Transverse colon (tissue), 4 donors: ENCODE measurements at regions not wholly inside any gene's neighbourhood (a gene's known extent, or its start where the extent isn't known, plus 50 kb on each side); places are given as distances from the start of the nearest gene placed in this dataset.

Experiments used
- DNase-seq: peaks from one replicate; pipeline ENCODE4 v3.0.0-alpha.2; 2019
- H3K27ac ChIP-seq, 4 donors: fragments of 200-600 bp; sonication (generic); 2 replicates each; pipeline ENCODE4 v1.5.1; 2016 to 2018; ENCODE audit warnings: inconsistent platforms in 4 of 4
- H3K27me3 ChIP-seq: fragments of 200-600 bp; sonication (generic); 2 replicates; pipeline ENCODE4 v1.5.1; 2017; ENCODE audit warnings: inconsistent platforms
- H3K36me3 ChIP-seq, 4 donors: fragments of 200-600 bp; sonication (generic); 2 replicates each; pipeline ENCODE4 v1.5.1; 2017 to 2019; ENCODE audit warnings: inconsistent platforms in 4 of 4
- H3K4me1 ChIP-seq, 4 donors: fragments of 200-600 bp; sonication (generic); 2 replicates each; pipeline ENCODE4 v1.5.1; 2017 to 2020; ENCODE audit warnings: inconsistent platforms in 4 of 4
- H3K4me3 ChIP-seq, 4 donors: fragments of 200-600 bp; sonication (generic); 1 replicate in 1 of 4; 2 replicates in 3 of 4; pipeline versions ENCODE4 v1.5.1 to v1.6.1; 2017 to 2019; ENCODE audit warnings: inconsistent platforms in 4 of 4
- H3K9me3 ChIP-seq, 2 donors: fragments of 200-600 bp; sonication (generic); 2 replicates each; pipeline ENCODE4 v1.5.1; 2017 to 2019; ENCODE audit warnings: inconsistent platforms in 2 of 2
- EP300 ChIP-seq: sonication (generic); formaldehyde crosslinking; IDR thresholded peaks from one replicate; pipeline ENCODE4 v1.6.1; 2017; ENCODE audit warnings: antibody characterized with exemption, low read depth
- POLR2A ChIP-seq: fragments of 450-650 bp; IDR thresholded peaks from one replicate; pipeline ENCODE4 v1.6.1; 2016; ENCODE audit warnings: antibody characterized with exemption, mild to moderate bottlenecking, moderate library complexity
- POLR2AphosphoS5 ChIP-seq, 3 donors: sonication (generic); formaldehyde crosslinking; IDR thresholded peaks; one replicate each; pipeline ENCODE4 v1.6.1; 2016; ENCODE audit warnings: antibody characterized with exemption in 3 of 3
- WGBS, 2 donors: methylation state at CpG; one replicate each; pipeline ENCODE4 v1.1.5; 2018; ENCODE audit warnings: low coverage in 1 of 2; 5-methylcytosine and 5-hydroxymethylcytosine counted together
- in situ Hi-C, 4 donors: fragments of 200-750 bp; cut with MboI; loops; one replicate each; pipeline versions ENCODE4 v1.15.0 to v1.15.1; 2017; ENCODE audit warnings: low sequenced_read_pairs in 3 of 4, low pct_ligation_motif_present in 1 of 4, low pct_unique_long_range_greater_than_20kb in 1 of 4
- intact Hi-C: fragments of 100-400 bp; cut with DNase I; formaldehyde crosslinking; loops from one replicate; pipeline ENCODE4 v1.15.1; 2023; ENCODE audit warnings: low total_unique reads
- TF ChIP-seq, protein P1 (sequence below), 5 experiments: fragments of 200-600 bp in 3 of 5; fragments of 450-650 bp in 2 of 5; sonication (generic) in 3 of 5; IDR thresholded peaks; 1 replicate in 2 of 5; 2 replicates in 3 of 5; pipeline ENCODE4 v1.5.1; 2016 to 2017; ENCODE audit warnings: antibody characterized with exemption in 5 of 5, inconsistent platforms in 3 of 5, mild to moderate bottlenecking in 2 of 5, moderate library complexity in 1 of 5

DNA sequence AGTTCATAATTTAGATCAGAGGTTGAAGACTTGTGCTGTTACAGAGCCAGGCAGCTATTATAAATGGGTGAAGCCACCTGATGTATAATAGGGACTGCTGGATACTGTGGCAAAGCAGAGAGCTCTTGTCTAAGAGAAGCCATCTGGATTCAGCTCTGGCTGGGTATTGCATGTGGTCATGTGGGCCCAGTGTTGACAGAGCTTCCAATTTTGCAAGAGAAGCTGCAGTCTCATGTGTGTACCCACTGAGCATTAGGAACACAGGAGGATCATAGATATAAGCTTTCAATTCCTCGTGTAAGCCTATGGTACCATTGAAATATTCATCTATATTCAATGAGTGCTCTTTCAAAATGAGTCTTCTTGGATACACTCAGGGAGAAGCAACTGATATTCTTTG lies 303.9 kb upstream of the SLCO3A1 start:
- H3K27me3 ChIP-seq = no peaks in the 10 kb centered on the region
- DNase-seq = no peak
- no peaks in the 10 kb centered on the region for H3K4me1 ChIP-seq
- H3K4me3 ChIP-seq = no peak overlapping the region
- H3K36me3 ChIP-seq = no peaks in the 10 kb centered on the region
- in situ Hi-C loops (no loop called here), intact Hi-C loops (no loop called here)
- H3K27ac ChIP-seq = no peak overlapping the region
- H3K9me3 ChIP-seq = no peaks in the 10 kb centered on the region
- no peak for TF ChIP-seq EP300
- no peak for TF ChIP-seq POLR2AphosphoS5 (IDR thresholded peaks at IDR 0.05)
- TF ChIP-seq, protein P1, sequence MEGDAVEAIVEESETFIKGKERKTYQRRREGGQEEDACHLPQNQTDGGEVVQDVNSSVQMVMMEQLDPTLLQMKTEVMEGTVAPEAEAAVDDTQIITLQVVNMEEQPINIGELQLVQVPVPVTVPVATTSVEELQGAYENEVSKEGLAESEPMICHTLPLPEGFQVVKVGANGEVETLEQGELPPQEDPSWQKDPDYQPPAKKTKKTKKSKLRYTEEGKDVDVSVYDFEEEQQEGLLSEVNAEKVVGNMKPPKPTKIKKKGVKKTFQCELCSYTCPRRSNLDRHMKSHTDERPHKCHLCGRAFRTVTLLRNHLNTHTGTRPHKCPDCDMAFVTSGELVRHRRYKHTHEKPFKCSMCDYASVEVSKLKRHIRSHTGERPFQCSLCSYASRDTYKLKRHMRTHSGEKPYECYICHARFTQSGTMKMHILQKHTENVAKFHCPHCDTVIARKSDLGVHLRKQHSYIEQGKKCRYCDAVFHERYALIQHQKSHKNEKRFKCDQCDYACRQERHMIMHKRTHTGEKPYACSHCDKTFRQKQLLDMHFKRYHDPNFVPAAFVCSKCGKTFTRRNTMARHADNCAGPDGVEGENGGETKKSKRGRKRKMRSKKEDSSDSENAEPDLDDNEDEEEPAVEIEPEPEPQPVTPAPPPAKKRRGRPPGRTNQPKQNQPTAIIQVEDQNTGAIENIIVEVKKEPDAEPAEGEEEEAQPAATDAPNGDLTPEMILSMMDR (IDR thresholded peaks at IDR 0.05) = no peak
- TF ChIP-seq POLR2A = no peak
- 50 to 85% methylated on average over 1 of the region's 1 CpG for WGBS, 2 donors

GRCh38 chr15:91552555-91552954 lies 301.0 kb upstream of the SLCO3A1 start:
- in situ Hi-C loops = no loop called here

GRCh38 chr15:91553196-91553854 lies 300.2 kb upstream of the SLCO3A1 start:
- WGBS, 2 donors = 63 to 76% methylated on average over 2 to 6 of the region's 6 CpGs
- H3K36me3 ChIP-seq = no peaks in the 10 kb centered on the region
- no peak for DNase-seq
- no peaks in the 10 kb centered on the region for H3K27me3 ChIP-seq
- no peaks in the 10 kb centered on the region for H3K4me1 ChIP-seq
- intact Hi-C loops = no loop called here
- TF ChIP-seq POLR2AphosphoS5 (IDR thresholded peaks at IDR 0.05) (no peak), POLR2A (no peak), EP300 (no peak)
- TF ChIP-seq, protein P1 (IDR thresholded peaks at IDR 0.05) = no peak
- in situ Hi-C loops = no loop called here
- H3K4me3 ChIP-seq = no peak overlapping the region
- no peaks in the 10 kb centered on the region for H3K9me3 ChIP-seq
- H3K27ac ChIP-seq = no peak overlapping the region

More at GRCh38 chr15:91552555-91552954, 301.0 kb upstream of the SLCO3A1 start:
- intact Hi-C loops = no loop called here
- no peaks in the 10 kb centered on the region for H3K4me1 ChIP-seq
- no peaks in the 10 kb centered on the region for H3K9me3 ChIP-seq
- no peak for TF ChIP-seq POLR2AphosphoS5 (IDR thresholded peaks at IDR 0.05)
- TF ChIP-seq, protein P1 (IDR thresholded peaks at IDR 0.05) = no peak
- TF ChIP-seq EP300 = no peak
- no peak for TF ChIP-seq POLR2A
- WGBS, 2 donors = 90 to 93% methylated on average over 5 of the region's 5 CpGs
- no peaks in the 10 kb centered on the region for H3K36me3 ChIP-seq
- no peak for DNase-seq
- H3K4me3 ChIP-seq = no peak overlapping the region
- H3K27ac ChIP-seq = no peak overlapping the region
- no peaks in the 10 kb centered on the region for H3K27me3 ChIP-seq

- in situ Hi-C loops = no loop called here
- no peaks in the 10 kb centered on the region for H3K27me3 ChIP-seq
- WGBS, 2 donors = 83 to 90% methylated on average over 3 to 4 of the region's 4 CpGs
- no peaks in the 10 kb centered on the region for H3K36me3 ChIP-seq
- no peak overlapping the region for H3K27ac ChIP-seq
- no peak for DNase-seq
- H3K4me3 ChIP-seq = no peak overlapping the region
- no peaks in the 10 kb centered on the region for H3K4me1 ChIP-seq
- TF ChIP-seq, protein P1 (IDR thresholded peaks at IDR 0.05) = no peak
- TF ChIP-seq EP300 (no peak), POLR2AphosphoS5 (IDR thresholded peaks at IDR 0.05) (no peak), POLR2A (no peak)
- intact Hi-C loops = loop anchor here (2.0 kb wide), 1 partner anchor 21 kb away; no protein-coding TSS in a partner anchor
- no peaks in the 10 kb centered on the region for H3K9me3 ChIP-seq
Observed at GRCh38 chr15:91555312-91555711, 298.2 kb upstream of the SLCO3A1 start.
